HL-60/S4 treated with phorbol 12-myristate 13-acetate at 8.2 ng/mL for 4 days and 3 days (cell line): ENCODE measurements at regions not wholly inside any gene's neighbourhood (a gene's known extent, or its start where the extent isn't known, plus 50 kb on each side); places are given as distances from the start of the nearest gene placed in this dataset.

Experiments used
- in situ Hi-C: fragments of 300-500 bp; cut with MboI; formaldehyde crosslinking; loops from 2 replicates; pipeline ENCODE4 v1.15.0; 2022; ENCODE audit warnings: low sequenced_read_pairs

- in situ Hi-C loops = no loop called here
These were observed 54.3 kb upstream of the IGFBP3 start for GRCh38 chr7:45975367-45975766.

GRCh38 chr7:45974540-45975360 is 53.7 kb upstream of the IGFBP3 start:
- in situ Hi-C loops = no loop called here

- in situ Hi-C loops = no loop called here
These were observed 52.9 kb upstream of the IGFBP3 start for GRCh38 chr7:45973725-45974532.

- in situ Hi-C loops = no loop called here
These were observed 51.7 kb upstream of the IGFBP3 start for GRCh38 chr7:45972629-45973312.

GRCh38 chr7:45971661-45972175 is 50.6 kb upstream of the IGFBP3 start:
- in situ Hi-C loops = no loop called here

- in situ Hi-C loops = no loop called here
These were observed 50.1 kb upstream of the IGFBP3 start for GRCh38 chr7:45971171-45971570.
